Thyroid gland (tissue), 4 donors: ENCODE measurements at regions not wholly inside any gene's neighbourhood (a gene's known extent, or its start where the extent isn't known, plus 50 kb on each side); places are given as distances from the start of the nearest gene placed in this dataset.

ENCODE experiments used
- DNase-seq, 2 donors: peaks; one replicate each; pipeline ENCODE4 v3.0.0-alpha.2; 2019
- H3K27ac ChIP-seq, 3 donors: fragments of 200-600 bp; sonication (generic); 1 replicate in 2 of 3; 2 replicates in 1 of 3; pipeline ENCODE4 v1.5.1; 2016 to 2019; ENCODE audit warnings: mild to moderate bottlenecking in 1 of 3, moderate library complexity in 1 of 3
- H3K27me3 ChIP-seq: fragments of 200-600 bp; sonication (generic); one replicate; pipeline ENCODE4 v1.5.1; 2019
- H3K36me3 ChIP-seq, 2 donors: fragments of 200-600 bp; sonication (generic); one replicate each; pipeline ENCODE4 v1.5.1; 2016 to 2019
- H3K4me1 ChIP-seq, 2 donors: fragments of 200-600 bp; sonication (generic); one replicate each; pipeline ENCODE4 v1.5.1; 2017 to 2019
- H3K4me3 ChIP-seq, 3 donors: fragments of 200-600 bp; sonication (generic); replicated peaks in 1 of 3; 1 replicate in 2 of 3; 2 replicates in 1 of 3; pipeline ENCODE4 v1.5.1; 2016; ENCODE audit warnings: mild to moderate bottlenecking in 1 of 3
- H3K9me3 ChIP-seq: fragments of 200-600 bp; sonication (generic); one replicate; pipeline ENCODE4 v1.5.1; 2017
- POLR2A ChIP-seq, 2 donors: fragments of 450-650 bp; IDR thresholded peaks; one replicate each; pipeline ENCODE4 v1.6.1; 2017; ENCODE audit warnings: antibody characterized with exemption in 2 of 2, mild to moderate bottlenecking in 2 of 2, moderate library complexity in 1 of 2
- WGBS, 2 donors: methylation state at CpG; one replicate each; pipeline ENCODE4 v1.1.5; 2017; 5-methylcytosine and 5-hydroxymethylcytosine counted together
- intact Hi-C: fragments of 100-400 bp; cut with DNase I; formaldehyde crosslinking; loops from one replicate; pipeline ENCODE4 v1.15.1; 2023
- TF ChIP-seq, protein P1 (sequence below), 6 experiments: fragments of 200-600 bp in 3 of 6; fragments of 450-650 bp in 3 of 6; sonication (generic) in 3 of 6; IDR thresholded peaks; one replicate each; pipeline ENCODE4 v1.5.1; 2016 to 2019; ENCODE audit warnings: antibody characterized with exemption in 6 of 6, mild to moderate bottlenecking in 2 of 6, inconsistent platforms in 1 of 6, moderate library complexity in 1 of 6

DNA sequence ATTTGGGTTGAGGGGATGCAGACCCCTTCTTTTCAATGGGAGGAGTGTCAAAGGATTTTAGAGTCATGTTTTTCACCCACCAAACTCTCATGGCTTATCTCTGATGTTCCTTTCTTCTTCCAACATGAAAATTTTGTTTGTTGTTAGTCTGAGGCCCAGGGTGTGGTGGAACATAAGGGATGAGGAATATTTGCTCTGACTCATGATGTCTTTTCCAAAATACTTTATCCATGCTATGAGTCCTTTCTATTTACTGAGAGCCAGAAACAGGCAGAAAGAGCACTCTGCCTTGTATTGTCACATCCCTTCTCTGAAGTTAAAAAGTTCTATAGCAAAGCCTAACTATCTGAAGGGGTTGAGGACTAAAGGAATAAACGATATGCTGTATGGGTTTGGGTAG lies 61.6 kb upstream of the GYPA start:
- Histone ChIP-seq H3K36me3 (no peaks in the 10 kb centered on the region), H3K27ac (no peak overlapping the region), H3K9me3 (no peaks in the 10 kb centered on the region), H3K4me3 (no peak overlapping the region), H3K4me1 (no peaks in the 10 kb centered on the region), H3K27me3 (no peaks in the 10 kb centered on the region)
- 0 to 68% methylated on average over 1 of the region's 1 CpG for WGBS, 2 donors
- intact Hi-C loops, result no loop called here
- no peak for DNase-seq
- TF ChIP-seq, protein P1, sequence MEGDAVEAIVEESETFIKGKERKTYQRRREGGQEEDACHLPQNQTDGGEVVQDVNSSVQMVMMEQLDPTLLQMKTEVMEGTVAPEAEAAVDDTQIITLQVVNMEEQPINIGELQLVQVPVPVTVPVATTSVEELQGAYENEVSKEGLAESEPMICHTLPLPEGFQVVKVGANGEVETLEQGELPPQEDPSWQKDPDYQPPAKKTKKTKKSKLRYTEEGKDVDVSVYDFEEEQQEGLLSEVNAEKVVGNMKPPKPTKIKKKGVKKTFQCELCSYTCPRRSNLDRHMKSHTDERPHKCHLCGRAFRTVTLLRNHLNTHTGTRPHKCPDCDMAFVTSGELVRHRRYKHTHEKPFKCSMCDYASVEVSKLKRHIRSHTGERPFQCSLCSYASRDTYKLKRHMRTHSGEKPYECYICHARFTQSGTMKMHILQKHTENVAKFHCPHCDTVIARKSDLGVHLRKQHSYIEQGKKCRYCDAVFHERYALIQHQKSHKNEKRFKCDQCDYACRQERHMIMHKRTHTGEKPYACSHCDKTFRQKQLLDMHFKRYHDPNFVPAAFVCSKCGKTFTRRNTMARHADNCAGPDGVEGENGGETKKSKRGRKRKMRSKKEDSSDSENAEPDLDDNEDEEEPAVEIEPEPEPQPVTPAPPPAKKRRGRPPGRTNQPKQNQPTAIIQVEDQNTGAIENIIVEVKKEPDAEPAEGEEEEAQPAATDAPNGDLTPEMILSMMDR (IDR thresholded peaks at IDR 0.05), result no peak
- no peak for TF ChIP-seq POLR2A (IDR thresholded peaks at IDR 0.05)

DNA sequence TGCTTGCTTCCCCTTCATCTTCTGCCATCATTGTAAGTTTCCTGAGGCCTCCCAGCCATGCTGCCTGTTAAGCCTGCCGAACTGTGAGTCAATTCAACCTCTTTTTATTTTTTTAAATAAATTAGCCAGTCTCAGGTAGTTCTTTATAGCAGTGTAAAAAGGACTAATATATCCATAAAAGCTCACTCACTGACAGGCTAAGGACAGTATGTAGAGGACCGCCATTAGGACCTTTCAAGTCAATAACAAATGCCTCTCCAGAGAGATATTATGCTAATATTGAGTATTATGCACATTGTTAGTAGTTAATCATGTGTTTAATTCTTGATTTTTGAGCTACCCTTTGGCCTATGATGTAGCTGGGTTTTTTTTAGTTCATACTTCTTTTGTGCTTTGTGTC lies 62.6 kb upstream of the GYPA start:
- H3K27me3 ChIP-seq, result no peaks in the 10 kb centered on the region
- intact Hi-C loops, result no loop called here
- H3K36me3 ChIP-seq, result no peaks in the 10 kb centered on the region
- H3K4me3 ChIP-seq, result no peak overlapping the region
- no peak for TF ChIP-seq POLR2A (IDR thresholded peaks at IDR 0.05)
- TF ChIP-seq, protein P1 (IDR thresholded peaks at IDR 0.05), result no peak
- no peak for DNase-seq
- 80 to 89% methylated on average over 2 of the region's 2 CpGs for WGBS, 2 donors
- H3K9me3 ChIP-seq, result no peaks in the 10 kb centered on the region
- no peak overlapping the region for H3K27ac ChIP-seq
- no peaks in the 10 kb centered on the region for H3K4me1 ChIP-seq

DNA sequence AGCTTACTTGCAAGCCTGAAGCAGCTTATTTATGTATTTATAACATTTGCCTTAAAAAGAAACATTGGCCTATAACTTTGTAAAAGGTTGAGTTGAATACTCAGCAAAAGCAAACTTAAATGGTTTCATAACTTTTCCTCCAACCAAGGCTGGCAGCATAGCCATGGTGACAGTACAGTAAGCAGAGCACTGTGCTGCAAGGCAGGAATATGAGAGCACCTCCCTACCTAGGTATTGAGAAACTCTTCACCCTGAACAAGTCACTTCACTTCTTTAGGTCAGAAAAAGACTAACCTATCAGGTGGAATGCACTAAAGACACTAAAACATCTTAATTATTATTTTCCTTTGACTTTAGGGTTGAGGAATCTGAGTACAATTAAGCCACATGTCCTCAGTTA lies 63.9 kb upstream of the GYPA start:
- intact Hi-C loops, result no loop called here
- TF ChIP-seq POLR2A (IDR thresholded peaks at IDR 0.05), result no peak
- TF ChIP-seq, protein P1 (IDR thresholded peaks at IDR 0.05), result no peak
- no peak overlapping the region for H3K27ac ChIP-seq
- H3K27me3 ChIP-seq, result no peaks in the 10 kb centered on the region
- no peak overlapping the region for H3K4me3 ChIP-seq
- no peak for DNase-seq
- no peaks in the 10 kb centered on the region for H3K36me3 ChIP-seq
- H3K9me3 ChIP-seq, result no peaks in the 10 kb centered on the region
- no peaks in the 10 kb centered on the region for H3K4me1 ChIP-seq

DNA sequence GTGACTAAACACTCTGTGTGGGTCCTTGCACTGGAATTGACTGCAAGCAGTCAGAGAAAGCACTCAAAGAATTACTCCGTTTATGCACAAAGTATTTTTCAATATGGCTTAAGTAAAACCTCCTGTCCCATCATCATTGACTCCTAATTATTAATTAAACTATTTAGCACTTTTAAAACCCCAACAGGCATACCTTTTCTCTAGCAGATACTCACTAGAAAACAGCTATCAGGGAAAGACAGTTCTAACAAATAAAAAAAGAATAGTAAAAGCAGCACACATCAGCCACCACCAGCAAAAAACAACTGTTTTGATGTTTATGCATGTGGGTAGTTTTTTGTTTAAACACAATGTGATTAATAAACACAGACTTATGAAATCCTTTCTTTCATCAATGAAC lies 66.2 kb upstream of the GYPA start:
- Histone ChIP-seq H3K27me3 (no peaks in the 10 kb centered on the region), H3K9me3 (no peaks in the 10 kb centered on the region), H3K27ac (no peak overlapping the region), H3K4me3 (no peak overlapping the region), H3K4me1 (no peaks in the 10 kb centered on the region), H3K36me3 (no peaks in the 10 kb centered on the region)
- WGBS, 2 donors, result 66 to 85% methylated on average over 1 of the region's 1 CpG
- TF ChIP-seq, protein P1 (IDR thresholded peaks at IDR 0.05), result no peak
- TF ChIP-seq POLR2A (IDR thresholded peaks at IDR 0.05), result no peak
- intact Hi-C loops, result no loop called here
- DNase-seq, result no peak

DNA sequence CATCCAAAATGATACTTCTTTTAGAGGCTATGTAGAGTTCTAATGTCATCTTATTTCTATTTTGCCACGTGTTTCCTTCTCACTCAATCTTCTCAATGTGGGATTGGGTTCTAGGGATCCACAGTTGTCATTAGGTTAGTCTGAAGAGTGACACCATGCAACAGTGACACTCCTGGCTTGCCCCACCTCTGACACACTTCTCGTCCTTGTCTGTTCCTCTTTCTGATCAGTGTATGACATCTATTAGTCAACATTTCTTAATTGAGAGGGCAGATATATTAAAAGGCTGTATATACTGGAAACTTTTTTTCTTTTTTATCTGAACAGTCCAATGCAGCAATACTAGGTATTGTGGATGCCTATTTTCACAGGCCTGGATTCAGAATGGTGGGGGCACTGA lies 67.6 kb upstream of the GYPA start:
- Histone ChIP-seq H3K9me3 (no peaks in the 10 kb centered on the region), H3K36me3 (no peaks in the 10 kb centered on the region), H3K27ac (no peak overlapping the region), H3K4me3 (no peak overlapping the region), H3K27me3 (no peaks in the 10 kb centered on the region), H3K4me1 (no peaks in the 10 kb centered on the region)
- 75% methylated on average over 2 of the region's 2 CpGs for WGBS, 2 donors
- intact Hi-C loops, result no loop called here
- TF ChIP-seq, protein P1 (IDR thresholded peaks at IDR 0.05), result no peak
- no peak for TF ChIP-seq POLR2A (IDR thresholded peaks at IDR 0.05)
- no peak for DNase-seq
